NAMALWA (cell line): ENCODE measurements at regions not wholly inside any gene's neighbourhood (a gene's known extent, or its start where the extent isn't known, plus 50 kb on each side); places are given as distances from the start of the nearest gene placed in this dataset.
"Not testable (repeated sequence)": the region's sequence is repeated elsewhere in the genome, so short reads cannot be mapped to it uniquely, and the experiment has no call there.

ENCODE experiments used
- DNase-seq: peaks from one replicate; pipeline ENCODE4 v3.0.0-alpha.2; 2015; ENCODE audit warnings: low spot score

- no peak for DNase-seq
These were observed 731.5 kb upstream of the AGA start for GRCh38 chr4:178173771-178174170.

DNA sequence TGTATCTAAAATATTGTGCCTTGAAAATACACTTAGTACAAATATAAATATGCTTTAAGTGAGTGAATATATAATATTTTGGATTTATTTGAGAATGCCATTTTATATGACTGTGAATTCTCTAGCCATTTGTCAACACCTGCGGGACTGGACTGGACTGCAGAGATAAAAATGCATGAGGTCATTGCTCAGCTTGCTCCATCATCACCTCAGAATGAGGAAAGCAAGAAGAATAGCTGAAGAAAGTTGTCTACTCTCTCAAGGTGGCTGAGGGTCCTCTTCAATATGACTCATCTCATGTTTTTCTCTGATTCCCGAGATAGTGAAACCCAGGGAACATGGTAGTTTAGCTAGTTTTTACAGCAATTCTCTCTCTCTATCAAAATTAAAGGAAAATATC, 732.5 kb upstream of the AGA start:
- no peak for DNase-seq

- DNase-seq: no peak
These were observed 743.3 kb upstream of the AGA start for GRCh38 chr4:178185517-178185916.

- DNase-seq: no peak
These were observed 750.4 kb upstream of the AGA start for GRCh38 chr4:178192611-178193010.

- no peak for DNase-seq
These were observed 754.6 kb upstream of the AGA start for GRCh38 chr4:178196751-178197374.

DNA sequence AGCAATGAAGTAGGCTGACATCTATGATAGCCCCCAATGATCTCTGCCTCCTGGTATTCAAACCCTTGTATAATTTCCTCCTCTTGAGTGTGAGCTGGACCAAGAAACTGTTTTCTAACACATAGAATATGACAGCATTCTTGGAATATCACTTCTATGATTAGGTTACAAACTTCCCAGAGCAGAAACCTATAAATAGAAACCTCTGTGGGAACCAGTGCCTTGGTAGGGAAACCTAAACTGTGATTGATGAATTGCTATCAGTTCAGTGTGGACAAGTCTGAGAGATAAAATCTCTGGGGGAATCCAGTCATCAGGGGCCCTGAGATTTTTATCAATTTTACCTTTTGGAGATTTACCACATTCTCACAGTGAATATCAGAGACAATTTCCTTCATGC, 756.5 kb upstream of the AGA start:
- DNase-seq: no peak

- DNase-seq: no peak
These were observed 760.2 kb upstream of the AGA start for GRCh38 chr4:178202422-178202821.

DNA sequence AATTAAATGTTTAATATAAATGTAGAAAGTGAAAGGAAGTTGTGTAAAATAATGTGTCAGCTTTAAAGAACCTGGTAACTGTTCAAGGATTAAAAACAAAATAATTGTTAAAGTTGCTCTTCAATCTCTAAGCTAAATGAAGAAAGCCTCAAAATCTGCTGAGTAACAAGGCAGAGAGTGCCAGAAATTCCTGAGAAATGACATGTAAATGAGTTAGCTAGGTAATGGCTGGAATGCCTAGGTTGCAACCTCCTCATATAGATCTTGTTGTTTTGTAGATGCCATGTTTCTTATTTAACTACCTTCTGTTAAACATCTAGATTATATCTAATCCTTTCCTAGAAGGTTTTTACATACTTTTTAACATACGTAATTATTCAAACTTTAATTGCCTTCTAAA, 763.6 kb upstream of the AGA start:
- no peak for DNase-seq

DNA sequence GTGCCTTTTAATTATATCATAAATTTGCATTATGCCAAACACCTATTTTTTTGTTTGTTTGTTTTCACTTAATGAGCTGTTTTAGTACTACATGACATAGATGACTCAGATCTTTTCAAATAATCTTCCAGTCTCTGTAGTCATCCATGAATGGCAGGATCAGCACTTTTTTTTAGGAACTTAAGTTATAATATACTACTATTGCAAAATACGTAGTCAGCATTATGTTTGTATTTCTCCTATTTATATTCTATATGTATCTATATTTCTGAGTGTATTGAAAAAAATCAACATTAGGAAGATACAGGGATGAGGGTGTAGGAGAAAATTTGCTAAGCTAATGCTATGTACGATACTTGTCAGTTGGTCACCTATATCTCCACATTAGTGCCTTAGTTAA, 773.1 kb upstream of the AGA start:
- no peak for DNase-seq

DNA sequence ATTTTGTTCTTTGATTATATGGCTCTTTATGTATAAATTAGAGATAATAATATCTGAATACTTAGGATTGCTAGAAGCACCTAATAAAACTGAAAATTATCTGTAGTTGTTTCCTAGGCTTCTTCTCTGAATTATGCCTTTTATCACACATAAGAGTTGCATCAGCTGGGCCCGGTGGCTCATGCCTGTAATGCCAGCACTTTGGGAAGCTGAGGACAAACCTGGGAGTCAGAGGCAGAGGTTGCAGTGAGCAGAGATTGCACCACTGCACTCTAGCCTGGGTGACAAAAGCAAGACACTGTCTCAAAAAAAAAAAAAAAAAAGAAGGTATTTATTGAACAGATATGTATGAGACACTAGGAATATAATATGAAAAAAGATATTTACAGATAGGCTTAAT, 773.5 kb upstream of the AGA start:
- DNase-seq: no peak

- DNase-seq: not testable (repeated sequence)
These were observed 784.2 kb upstream of the AGA start for GRCh38 chr4:178226421-178226820.

DNA sequence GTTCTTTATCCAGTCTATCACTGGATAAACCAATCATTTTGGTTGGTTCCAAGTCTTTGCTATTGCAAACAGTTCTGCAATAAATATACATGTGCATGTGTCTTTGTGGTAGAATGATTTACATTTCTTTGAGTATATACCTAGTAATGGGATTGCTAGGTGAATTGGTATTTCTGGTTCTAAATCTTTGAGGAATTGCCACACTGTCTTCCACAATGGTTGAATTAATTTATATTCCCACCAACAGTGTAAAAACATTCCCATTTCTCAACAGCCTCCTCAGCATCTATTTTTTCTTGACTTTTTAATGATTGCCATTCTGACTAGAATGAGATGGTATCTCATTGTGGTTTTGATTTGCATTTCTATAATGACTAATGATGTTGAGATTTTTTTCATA, 791.7 kb upstream of the AGA start:
- DNase-seq: no peak

DNA sequence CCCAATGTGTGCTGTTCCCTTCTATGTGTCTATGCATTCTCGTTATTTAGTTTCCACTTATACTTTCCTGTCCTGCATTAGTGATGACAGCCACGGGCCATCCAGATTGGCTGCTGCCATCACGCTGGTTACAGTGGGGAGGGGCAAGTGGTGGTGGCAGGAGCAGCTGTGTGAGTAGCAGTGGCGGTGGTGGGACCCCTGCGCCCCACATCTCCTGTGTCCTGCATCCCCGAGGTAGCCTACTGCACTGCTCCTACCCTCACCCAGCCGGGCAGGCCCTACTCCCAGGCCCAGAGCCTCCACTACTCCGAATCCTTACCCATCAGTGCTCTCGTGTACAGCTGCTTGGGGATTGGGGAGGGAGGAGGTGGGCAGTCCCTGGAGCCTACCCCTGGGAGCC, 798.7 kb upstream of the AGA start:
- DNase-seq: no peak

DNA sequence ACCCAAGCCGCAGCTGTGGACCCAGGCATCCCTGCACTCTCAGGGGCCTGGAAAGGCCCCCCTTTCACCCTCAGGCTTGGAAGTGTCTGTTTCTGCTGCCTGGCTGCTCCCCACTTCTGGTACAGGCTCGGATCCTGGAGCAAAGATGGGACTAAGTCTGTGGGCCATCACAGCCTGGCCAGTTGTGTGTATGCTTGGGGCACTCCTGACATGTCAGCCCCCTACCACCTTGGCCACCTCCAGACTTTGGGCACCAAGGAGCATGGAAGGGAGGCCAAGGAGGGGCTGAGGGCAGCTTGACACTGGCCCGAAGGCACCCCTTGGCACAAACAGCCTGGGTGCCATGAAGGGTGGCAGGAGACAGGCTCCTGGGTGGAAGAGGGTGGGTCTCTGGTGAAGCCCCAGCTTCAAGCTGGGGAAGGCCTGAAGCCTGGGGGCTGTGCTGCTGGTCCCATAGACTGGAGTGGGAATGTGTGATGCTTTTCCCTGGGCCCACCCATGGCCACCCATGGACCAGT, 799.4 kb upstream of the AGA start:
- no peak for DNase-seq

- DNase-seq: no peak
These were observed 800.4 kb upstream of the AGA start for GRCh38 chr4:178242655-178243054.

GRCh38 chr4:178244785-178245184, 802.5 kb upstream of the AGA start:
- DNase-seq: no peak

DNA sequence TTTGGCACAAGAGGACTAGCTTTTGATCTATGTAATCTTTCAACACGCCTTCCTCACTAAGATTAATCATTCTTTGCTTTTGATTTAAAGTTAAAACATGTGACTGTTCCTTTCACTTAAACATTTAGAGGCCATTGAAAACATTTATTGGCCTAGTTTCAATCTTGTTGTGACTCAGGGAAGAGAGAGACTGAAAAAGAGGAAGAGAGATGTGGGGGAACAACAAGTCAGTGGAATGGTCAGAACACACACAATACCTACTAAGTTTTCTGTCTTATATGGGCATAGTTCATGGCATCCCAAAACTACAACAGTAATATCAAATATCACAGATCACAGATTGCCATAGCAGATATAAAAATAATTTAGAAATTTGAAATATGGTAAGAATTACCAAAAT, 812.9 kb upstream of the AGA start:
- DNase-seq: no peak

GRCh38 chr4:178258603-178259002, 816.4 kb upstream of the AGA start:
- no peak for DNase-seq

DNA sequence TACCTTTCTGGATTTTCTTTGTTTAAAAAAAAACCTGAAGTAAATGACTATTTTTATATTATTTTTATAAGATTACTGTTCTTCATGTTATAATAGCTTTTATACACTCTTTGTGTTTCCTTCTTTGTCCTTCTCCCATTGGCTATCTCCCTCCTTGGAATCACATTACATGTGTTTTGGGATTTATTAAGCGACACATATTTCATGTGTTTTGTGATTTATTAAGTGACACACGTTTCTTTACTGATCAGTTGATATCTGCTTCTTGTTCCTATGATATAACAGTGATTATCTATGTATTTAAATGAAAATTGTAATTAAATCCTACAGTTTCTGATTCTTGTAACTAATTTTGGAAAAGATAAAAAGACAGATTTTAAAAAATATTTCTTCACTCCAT, 817.3 kb upstream of the AGA start:
- DNase-seq: no peak

DNA sequence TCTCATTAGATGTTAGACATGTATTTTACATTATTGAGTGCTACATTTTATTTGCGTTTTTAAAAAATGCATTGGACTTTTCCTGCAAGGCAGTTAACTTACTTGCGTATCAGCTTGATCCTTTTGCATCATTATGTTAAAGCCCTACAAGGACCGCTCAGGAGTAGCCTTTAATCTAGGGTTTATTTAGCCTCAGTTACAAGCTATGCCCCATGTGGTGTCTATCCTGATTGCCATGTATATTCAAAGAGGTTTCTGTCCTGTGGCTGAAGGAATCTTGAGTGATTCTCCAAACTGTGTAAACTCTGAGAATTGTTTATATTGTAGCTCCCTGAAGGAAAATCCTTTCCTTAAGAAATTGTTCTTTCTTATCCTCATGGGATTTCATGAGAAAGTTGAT, 821.8 kb upstream of the AGA start:
- DNase-seq: no peak

DNA sequence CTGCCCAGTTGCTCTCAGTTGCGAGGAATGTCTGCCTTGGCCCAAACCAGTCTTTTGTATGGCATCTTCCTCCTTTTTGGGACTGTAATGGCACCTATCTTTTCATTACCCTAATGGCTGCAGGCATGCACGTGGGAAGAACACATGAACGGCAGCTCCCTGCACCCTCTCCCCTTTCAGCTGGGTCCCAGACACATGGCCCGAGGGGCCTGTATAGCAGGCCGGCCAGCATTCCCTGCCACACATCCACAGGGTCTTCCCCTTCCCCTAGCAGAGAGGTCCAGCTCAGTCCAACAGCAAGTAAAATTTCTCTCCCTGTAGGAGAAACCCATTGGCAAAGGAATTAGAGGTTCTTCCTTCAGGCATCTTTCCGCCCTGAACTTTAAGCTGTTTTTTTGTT, 829.1 kb upstream of the AGA start:
- no peak for DNase-seq

DNA sequence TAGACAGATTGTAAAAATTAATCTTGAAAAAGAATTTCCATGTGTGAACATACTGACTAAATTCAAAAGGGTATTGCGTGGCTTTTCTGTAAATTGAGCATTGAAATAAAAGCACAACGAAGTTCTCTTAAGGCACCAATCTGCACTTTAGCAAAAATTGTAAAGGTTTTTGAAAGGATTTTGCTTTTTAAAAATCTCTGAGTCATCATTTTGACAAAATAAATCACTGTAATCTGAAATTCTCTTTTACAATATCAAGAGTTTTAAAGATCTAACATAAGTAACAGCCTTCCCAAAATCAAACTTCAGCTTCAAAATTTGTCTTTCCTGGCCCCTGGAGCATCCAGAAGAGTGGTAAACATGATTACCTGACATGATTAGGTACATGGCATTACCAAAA, 830.9 kb upstream of the AGA start:
- DNase-seq: no peak

DNA sequence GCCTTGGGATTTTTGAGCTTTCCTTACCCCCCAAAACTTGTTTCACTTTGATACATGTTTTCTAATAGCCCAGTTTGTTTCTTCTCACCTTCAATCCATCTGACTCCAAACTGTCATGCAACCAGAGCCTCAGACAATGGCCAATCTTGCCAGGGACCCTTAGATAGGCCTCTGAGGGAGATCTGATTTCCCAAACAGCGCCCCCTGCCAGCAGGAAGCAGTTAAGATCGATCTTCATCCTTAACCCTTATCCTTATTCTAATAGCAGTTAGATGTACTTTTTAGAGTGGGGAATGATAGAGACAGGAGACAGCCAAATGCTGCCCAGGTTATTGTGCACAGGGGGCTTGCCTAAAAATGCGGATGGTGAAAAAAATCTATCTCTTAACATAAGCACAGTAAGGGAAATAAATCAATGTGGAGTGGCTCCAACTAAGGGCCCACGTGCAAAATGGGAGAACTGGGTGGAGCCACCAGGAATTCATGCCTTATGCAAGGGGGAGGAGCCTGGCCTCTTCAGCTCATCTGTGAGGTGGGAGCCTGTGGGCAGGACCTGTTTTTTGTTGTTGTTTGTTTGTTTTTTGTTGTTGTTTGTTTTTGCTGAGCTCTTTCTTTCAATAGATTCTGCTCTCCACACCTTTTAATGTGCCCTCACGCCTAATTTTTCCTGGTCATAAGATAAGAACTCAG, 833.6 kb upstream of the AGA start:
- peak; percentile 17 for DNase-seq

DNA sequence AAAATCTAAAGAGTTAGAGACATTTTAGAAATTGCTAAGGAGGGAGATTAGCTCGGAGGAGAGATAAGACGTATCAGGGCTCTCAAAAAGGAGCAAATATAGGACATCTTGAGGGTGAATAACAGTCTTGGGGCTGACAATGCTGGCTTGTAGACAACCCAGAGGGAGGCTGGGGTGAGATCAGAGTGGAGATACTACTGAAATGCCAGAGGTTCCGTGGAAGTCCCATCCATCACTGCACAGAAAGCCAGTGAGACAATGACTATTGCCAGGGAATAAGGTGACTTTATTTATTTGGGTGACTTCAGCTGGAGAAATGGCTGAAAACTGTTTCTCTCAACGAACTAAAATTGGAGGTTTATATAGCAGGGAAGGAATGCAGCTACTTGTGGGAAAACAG, 838.1 kb upstream of the AGA start:
- no peak for DNase-seq
